PC-9 (cell line): ENCODE measurements at regions not wholly inside any gene's neighbourhood (a gene's known extent, or its start where the extent isn't known, plus 50 kb on each side); places are given as distances from the start of the nearest gene placed in this dataset.

Experiments
- BruUV-seq: library from RNA; stranded (reverse); fragments of 400-500 nt; replicated peaks from 2 replicates; lab custom pipeline; 2021; lab: Mats Ljungman, UMichigan
- CTCF ChIA-PET: fragments of 300-600 bp; sonication (Branson Sonifier 250); formaldehyde crosslinking; loops from one replicate; lab custom pipeline; 2022; ENCODE audit warnings: antibody characterized with exemption; lab: Charles Lee
- POLR2A ChIA-PET: fragments of 300-600 bp; sonication (Branson Sonifier 250); formaldehyde crosslinking; loops from one replicate; lab custom pipeline; 2022; ENCODE audit warnings: antibody characterized with exemption; ENCODE audit not compliant: unreplicated experiment; lab: Charles Lee
- DNase-seq, 2 experiments: peaks; one replicate each; pipeline versions ENCODE4 v3.0.0 to v3.0.0-alpha.2; 2015 to 2022; ENCODE audit warnings: mixed read lengths in 1 of 2
- H2AFZ ChIP-seq: fragments of 200-600 bp; sonication (generic); 2 replicates; pipeline ENCODE4 v1.8.1; 2017; ENCODE audit warnings: antibody characterized with exemption
- H3F3A ChIP-seq: fragments of 200-600 bp; sonication (generic); 2 replicates; pipeline ENCODE4 v1.8.1; 2017; ENCODE audit warnings: antibody characterized with exemption, mild to moderate bottlenecking, low read depth; ENCODE audit not compliant: insufficient read depth
- H3K27ac ChIP-seq: fragments of 200-600 bp; sonication (generic); 2 replicates; pipeline ENCODE4 v1.6.1; 2016; ENCODE audit warnings: mixed run types
- H3K27me3 ChIP-seq: fragments of 200-600 bp; sonication (generic); 2 replicates; pipeline ENCODE4 v1.6.1; 2016; ENCODE audit warnings: low read depth, mixed run types; ENCODE audit not compliant: insufficient read depth
- H3K36me3 ChIP-seq: fragments of 200-600 bp; sonication (generic); 2 replicates; pipeline ENCODE4 v1.6.1; 2016; ENCODE audit warnings: low read depth, mixed run types
- H3K4me1 ChIP-seq: fragments of 200-600 bp; sonication (generic); replicated peaks from 2 replicates; pipeline ENCODE4 v1.6.1; 2016; ENCODE audit warnings: mixed run types; ENCODE audit not compliant: insufficient read depth
- H3K4me2 ChIP-seq: fragments of 200-600 bp; sonication (generic); 2 replicates; pipeline ENCODE4 v1.6.1; 2017; ENCODE audit warnings: mixed run types
- H3K4me3 ChIP-seq: fragments of 200-600 bp; sonication (generic); 2 replicates; pipeline ENCODE4 v1.6.1; 2016; ENCODE audit warnings: mixed run types
- H3K79me2 ChIP-seq: fragments of 200-600 bp; sonication (generic); 2 replicates; pipeline ENCODE4 v1.6.1; 2017; ENCODE audit warnings: low read depth, mixed run types
- H3K9me2 ChIP-seq: fragments of 200-600 bp; sonication (generic); 2 replicates; pipeline ENCODE4 v1.8.1; 2017; ENCODE audit warnings: mild to moderate bottlenecking; ENCODE audit not compliant: insufficient read depth
- H3K9me3 ChIP-seq: fragments of 200-600 bp; sonication (generic); 2 replicates; pipeline ENCODE4 v1.8.1; 2016; ENCODE audit warnings: low read depth; ENCODE audit not compliant: insufficient read depth
- H4K20me1 ChIP-seq: fragments of 200-600 bp; sonication (generic); 2 replicates; pipeline ENCODE4 v1.8.1; 2017; ENCODE audit not compliant: insufficient read depth
- EZH2 ChIP-seq: fragments of 200-600 bp; sonication (generic); IDR thresholded peaks from 2 replicates; pipeline ENCODE4 v1.8.0; 2017; ENCODE audit warnings: antibody characterized with exemption, low read depth
- intact Hi-C: fragments of 100-400 bp; cut with micrococcal nuclease; formaldehyde crosslinking; loops from one replicate; pipeline ENCODE4 v1.10.0; 2022; ENCODE audit not compliant: unreplicated experiment
- TF ChIP-seq, protein P1 (sequence below): fragments of 200-600 bp; sonication (generic); conservative IDR thresholded peaks from 2 replicates; pipeline ENCODE4 v1.6.1; 2017; ENCODE audit warnings: mixed run types, antibody characterized with exemption, mild to moderate bottlenecking, moderate library complexity

DNA sequence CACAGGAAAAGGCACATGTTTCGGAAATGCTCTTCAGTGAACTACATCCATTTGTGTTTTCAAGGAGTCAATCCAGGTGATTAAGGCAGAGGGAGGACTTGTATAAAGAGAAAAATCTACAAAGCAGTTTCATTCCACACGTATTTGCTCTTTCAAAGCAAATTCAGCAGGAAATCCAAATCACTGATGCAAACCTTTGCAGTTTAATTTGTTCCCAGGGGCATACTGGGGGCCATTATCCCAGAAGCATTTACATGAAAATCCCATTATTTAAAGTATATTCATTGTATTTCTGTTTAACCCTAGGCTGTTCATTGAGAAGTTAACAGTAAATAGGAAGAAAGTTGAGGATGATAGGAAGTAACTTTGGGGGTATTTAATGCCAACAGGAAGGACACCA lies 147.9 kb downstream of the PMP22 start:
- Histone ChIP-seq H3K27me3 (peaks cover 13% of the 10 kb centered on the region; the same call in 1 of the 2 replicates), H3F3A (no peaks in the 10 kb centered on the region), H3K9me2 (no peaks in the 10 kb centered on the region), H4K20me1 (no peaks in the 10 kb centered on the region), H3K9me3 (no peaks in the 10 kb centered on the region), H3K36me3 (no peaks in the 10 kb centered on the region), H3K79me2 (no peaks in the 10 kb centered on the region), H3K27ac (no peak overlapping the region), H3K4me1 (no peaks in the 10 kb centered on the region), H3K4me2 (no peak overlapping the region), H3K4me3 (no peak overlapping the region), H2AFZ (no peak overlapping the region)
- ChIA-PET CTCF (no interaction called here), POLR2A (no interaction called here)
- no peak for DNase-seq
- intact Hi-C loops: no loop called here
- TF ChIP-seq, protein P1, sequence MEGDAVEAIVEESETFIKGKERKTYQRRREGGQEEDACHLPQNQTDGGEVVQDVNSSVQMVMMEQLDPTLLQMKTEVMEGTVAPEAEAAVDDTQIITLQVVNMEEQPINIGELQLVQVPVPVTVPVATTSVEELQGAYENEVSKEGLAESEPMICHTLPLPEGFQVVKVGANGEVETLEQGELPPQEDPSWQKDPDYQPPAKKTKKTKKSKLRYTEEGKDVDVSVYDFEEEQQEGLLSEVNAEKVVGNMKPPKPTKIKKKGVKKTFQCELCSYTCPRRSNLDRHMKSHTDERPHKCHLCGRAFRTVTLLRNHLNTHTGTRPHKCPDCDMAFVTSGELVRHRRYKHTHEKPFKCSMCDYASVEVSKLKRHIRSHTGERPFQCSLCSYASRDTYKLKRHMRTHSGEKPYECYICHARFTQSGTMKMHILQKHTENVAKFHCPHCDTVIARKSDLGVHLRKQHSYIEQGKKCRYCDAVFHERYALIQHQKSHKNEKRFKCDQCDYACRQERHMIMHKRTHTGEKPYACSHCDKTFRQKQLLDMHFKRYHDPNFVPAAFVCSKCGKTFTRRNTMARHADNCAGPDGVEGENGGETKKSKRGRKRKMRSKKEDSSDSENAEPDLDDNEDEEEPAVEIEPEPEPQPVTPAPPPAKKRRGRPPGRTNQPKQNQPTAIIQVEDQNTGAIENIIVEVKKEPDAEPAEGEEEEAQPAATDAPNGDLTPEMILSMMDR: no peak
- no peak for TF ChIP-seq EZH2
- no TSS peak for BruUV-seq

DNA sequence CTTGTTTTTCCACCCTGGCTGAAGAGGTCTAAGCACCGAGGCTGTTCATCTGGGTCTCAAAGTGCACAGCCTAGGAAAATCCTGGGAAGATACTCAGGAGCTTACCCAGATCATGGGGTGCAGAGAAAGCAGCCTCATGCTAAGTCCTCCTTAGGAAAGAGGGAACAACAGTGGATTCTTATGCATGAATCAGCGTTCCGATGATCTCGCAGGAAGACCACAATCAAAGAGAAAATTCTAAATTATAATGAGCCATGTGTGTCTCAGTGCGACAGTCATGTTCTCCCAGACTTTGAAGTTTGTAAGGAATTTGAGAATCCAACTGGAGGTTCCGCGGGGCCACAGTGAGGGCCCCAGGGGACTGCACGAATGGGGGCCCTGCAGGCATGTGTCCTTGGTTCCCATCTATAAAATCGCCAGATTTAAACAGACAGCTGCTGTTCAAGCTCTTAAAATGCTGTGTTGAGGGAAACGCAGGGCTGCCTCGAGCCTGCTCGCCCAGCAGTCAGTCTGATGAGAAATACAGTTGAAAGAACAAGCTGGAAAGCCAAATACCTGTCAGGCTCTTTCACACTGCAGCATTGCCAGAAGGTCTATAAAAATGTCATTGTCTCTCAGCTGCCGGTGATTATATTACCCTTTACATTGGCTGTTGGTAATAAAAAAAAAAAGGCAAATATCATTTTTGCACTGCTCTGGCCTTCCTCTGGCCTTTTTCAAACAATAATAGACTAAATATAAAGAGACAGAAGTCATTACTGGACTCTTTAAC lies 152.1 kb downstream of the PMP22 start:
- CTCF ChIA-PET: no interaction called here
- Histone ChIP-seq H3K27ac (no peak overlapping the region), H3K4me2 (no peak overlapping the region), H3K79me2 (no peaks in the 10 kb centered on the region), H4K20me1 (no peaks in the 10 kb centered on the region), H3K27me3 (peaks cover 19% of the 10 kb centered on the region; the same call in 1 of the 2 replicates), H3K9me3 (no peaks in the 10 kb centered on the region), H3K9me2 (no peaks in the 10 kb centered on the region), H3F3A (no peaks in the 10 kb centered on the region), H2AFZ (no peak overlapping the region), H3K4me1 (no peaks in the 10 kb centered on the region), H3K36me3 (no peaks in the 10 kb centered on the region), H3K4me3 (no peak overlapping the region)
- no peak for TF ChIP-seq EZH2
- TF ChIP-seq, protein P1: no peak
- POLR2A ChIA-PET: no interaction called here
- BruUV-seq: no TSS peak
- DNase-seq: no peak
- intact Hi-C loops: no loop called here

DNA sequence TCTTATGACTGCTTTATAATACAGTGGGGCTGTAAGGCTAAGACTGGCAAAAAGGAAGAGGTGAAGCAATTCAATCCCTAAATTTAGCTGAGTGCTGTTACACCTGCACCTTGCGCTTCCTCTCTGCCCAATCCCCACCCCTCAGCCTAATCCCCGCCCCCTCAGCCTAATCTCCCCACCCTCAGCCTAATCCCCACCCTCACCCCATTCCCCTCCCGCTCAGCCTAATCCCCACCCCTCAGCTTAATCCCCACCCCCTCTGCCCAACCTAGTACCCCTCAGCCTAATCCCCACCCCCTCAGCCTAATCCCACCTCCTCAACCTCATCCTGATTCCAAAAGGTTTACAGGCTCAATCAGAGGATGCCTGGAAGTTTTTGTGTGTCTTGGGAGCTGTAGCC lies 155.5 kb downstream of the PMP22 start:
- Histone ChIP-seq H3K36me3 (no peaks in the 10 kb centered on the region), H3K4me1 (no peaks in the 10 kb centered on the region), H3K9me2 (no peaks in the 10 kb centered on the region), H3K27ac (no peak overlapping the region), H3K79me2 (no peaks in the 10 kb centered on the region), H3K9me3 (no peaks in the 10 kb centered on the region), H2AFZ (no peak overlapping the region), H3K4me2 (no peak overlapping the region), H4K20me1 (no peaks in the 10 kb centered on the region), H3K4me3 (no peak overlapping the region), H3K27me3 (peaks cover 19% of the 10 kb centered on the region; the same call in 1 of the 2 replicates), H3F3A (no peaks in the 10 kb centered on the region)
- BruUV-seq: no TSS peak
- ChIA-PET CTCF (no interaction called here), POLR2A (no interaction called here)
- no peak for TF ChIP-seq EZH2
- TF ChIP-seq, protein P1: no peak
- intact Hi-C loops: no loop called here
- DNase-seq: no peak
